K562 (cell line): ENCODE measurements at regions not wholly inside any gene's neighbourhood (a gene's known extent, or its start where the extent isn't known, plus 50 kb on each side); places are given as distances from the start of the nearest gene placed in this dataset.

ENCODE experiments used
- ATAC-seq: fragments of 200-7000 bp; cut with Tn5 transposase; 3 replicates; pipeline ENCODE4 v1.9.1; 2020; ENCODE audit warnings: moderate library complexity
- BruUV-seq: library from RNA; stranded (reverse); fragments of 400-500 nt; replicated peaks from 2 replicates; lab custom pipeline; 2021; lab: Mats Ljungman, UMichigan
- CTCF ChIA-PET: fragments of 300-600 bp; formaldehyde crosslinking; extraction: SDS; loops from one replicate; lab custom pipeline; 2021; ENCODE audit warnings: low intra/inter-chr PET ratio; lab: Yijun Ruan, JAX
- POLR2A ChIA-PET: fragments of 300-600, 350-650 bp; sonication (Branson Sonifier 250); formaldehyde crosslinking; extraction: SDS; loops from one replicate; lab custom pipeline; 2021; ENCODE audit warnings: antibody characterized with exemption, inconsistent platforms; lab: Yijun Ruan, JAX
- DNase-seq, 4 experiments: peaks; one replicate each; pipeline versions ENCODE4 v3.0.0 to v3.0.0-alpha.2; 2011 to 2018; ENCODE audit warnings: low spot score in 3 of 4, mixed read lengths in 3 of 4; ENCODE audit errors: extremely low read depth in 1 of 4
- FAIRE-seq: peaks from 2 replicates; lab custom pipeline; 2011; peaks lifted over from hg19 to GRCh38; lab: Jason Lieb, UNC
- H2AFZ ChIP-seq: 2 replicates; pipeline ENCODE4 v1.6.0; 2011; ENCODE audit warnings: low read depth, low read length, control low read depth, inconsistent platforms
- H3K27ac ChIP-seq: fragments of 200-600 bp; 3 replicates; pipeline ENCODE4 v1.8.0; 2011; ENCODE audit warnings: low read depth, mild to moderate bottlenecking, control low read depth, inconsistent platforms, low read length, moderate library complexity, mixed read lengths; ENCODE audit errors: extremely low read depth
- H3K27me3 ChIP-seq, 2 experiments: fragments of 300-600 bp in 1 of 2; 2 replicates in 1 of 2; 3 replicates in 1 of 2; pipeline versions ENCODE4 v1.6.0 to v1.8.0; 2011; ENCODE audit warnings: inconsistent platforms in 2 of 2, low read length in 2 of 2, mild to moderate bottlenecking in 1 of 2, mixed read lengths in 1 of 2, moderate library complexity in 1 of 2; ENCODE audit not compliant: control insufficient read depth in 2 of 2, insufficient read depth in 2 of 2
- H3K36me3 ChIP-seq: fragments of 300-600 bp; 3 replicates; pipeline ENCODE4 v1.8.0; 2011; ENCODE audit warnings: mild to moderate bottlenecking, low read length, inconsistent platforms; ENCODE audit not compliant: control insufficient read depth, insufficient read depth
- H3K4me1 ChIP-seq, 2 experiments: fragments of 200-600 bp in 1 of 2; replicated peaks in 1 of 2; 2 replicates in 1 of 2; 3 replicates in 1 of 2; pipeline versions ENCODE4 v1.5.1 to v1.8.0; 2011; ENCODE audit warnings: inconsistent platforms in 2 of 2, low read length in 2 of 2, mild to moderate bottlenecking in 1 of 2, mixed read lengths in 1 of 2, moderate library complexity in 1 of 2; ENCODE audit not compliant: control insufficient read depth in 2 of 2, insufficient read depth in 2 of 2
- H3K4me2 ChIP-seq: 2 replicates; pipeline ENCODE4 v1.6.1; 2011; ENCODE audit warnings: low read length, control low read depth, inconsistent platforms, mixed read lengths; ENCODE audit not compliant: insufficient read depth
- H3K4me3 ChIP-seq: fragments of 200-600 bp; sonication (generic), shearing (Covaris generic); 2 replicates; pipeline ENCODE4 v1.5.1; 2016; ENCODE audit warnings: control low read depth, inconsistent platforms
- H3K79me2 ChIP-seq: fragments of 200-600 bp; 3 replicates; pipeline ENCODE4 v1.8.0; 2011; ENCODE audit warnings: low read length, inconsistent platforms; ENCODE audit not compliant: control insufficient read depth, insufficient read depth
- H3K9ac ChIP-seq, 2 experiments: 2 replicates each; pipeline versions ENCODE4 v1.6.0 to v1.6.1; 2011; ENCODE audit warnings: low read depth in 2 of 2, low read length in 2 of 2, control low read depth in 1 of 2, inconsistent platforms in 1 of 2, mild to moderate bottlenecking in 1 of 2, mixed read lengths in 1 of 2; ENCODE audit not compliant: insufficient read depth in 1 of 2
- H3K9me1 ChIP-seq: one replicate; pipeline ENCODE4 v1.6.0; 2011; ENCODE audit warnings: inconsistent platforms, mild to moderate bottlenecking, low read length, moderate library complexity; ENCODE audit not compliant: control insufficient read depth, insufficient read depth
- H3K9me3 ChIP-seq: replicated peaks from 2 replicates; pipeline ENCODE4 v1.5.1; 2011; ENCODE audit warnings: low read depth, low read length, inconsistent platforms; ENCODE audit not compliant: control insufficient read depth, insufficient read depth
- H4K20me1 ChIP-seq: replicated peaks from 2 replicates; pipeline ENCODE4 v1.6.1; 2011; ENCODE audit warnings: low read length, inconsistent platforms, mixed read lengths; ENCODE audit not compliant: control insufficient read depth, insufficient read depth
- HOXB6 ChIP-seq: fragments of 250-450 bp; sonication (Bioruptor Pico); IDR thresholded peaks from 2 replicates; pipeline ENCODE4 v1.5.1; 2022; ENCODE audit warnings: mild to moderate bottlenecking, borderline replicate concordance
- IRF2 ChIP-seq: sonication (generic); formaldehyde crosslinking; IDR thresholded peaks from 2 replicates; pipeline ENCODE4 v1.8.1; 2022; ENCODE audit warnings: mild to moderate bottlenecking, missing genetic modification reagents
- LEF1 ChIP-seq: fragments of 450-650 bp; IDR thresholded peaks from 2 replicates; pipeline ENCODE4 v1.6.1; 2016; ENCODE audit warnings: mild to moderate bottlenecking
- MED1 ChIP-seq: sonication (generic); formaldehyde crosslinking; IDR thresholded peaks from 2 replicates; pipeline ENCODE4 v1.8.1; 2023; ENCODE audit warnings: missing genetic modification reagents, borderline replicate concordance
- TEAD1 ChIP-seq, 2 experiments: fragments of 450-650 bp in 1 of 2; sonication (generic) in 1 of 2; formaldehyde crosslinking; IDR thresholded peaks; 2 replicates each; pipeline versions ENCODE4 v1.4.0 to v1.8.0; 2020 to 2022; ENCODE audit warnings: mild to moderate bottlenecking in 2 of 2, missing genetic modification reagents in 1 of 2
- TOE1 ChIP-seq, 2 experiments: fragments of 450-650 bp in 1 of 2; sonication (generic) in 1 of 2; formaldehyde crosslinking in 1 of 2; IDR thresholded peaks; 2 replicates each; pipeline versions ENCODE4 v1.7.1 to v1.8.0; 2016 to 2022; ENCODE audit warnings: borderline replicate concordance in 2 of 2, mild to moderate bottlenecking in 2 of 2, antibody characterized with exemption in 1 of 2, inconsistent platforms in 1 of 2, low read depth in 1 of 2, missing genetic modification reagents in 1 of 2, moderate library complexity in 1 of 2
- WGBS: fragments of 100-300 bp; shearing (Covaris generic); methylation state at CpG from one replicate; pipeline ENCODE4 v1.1.6; 2016; ENCODE audit warnings: low coverage, mixed read lengths; ENCODE audit not compliant: insufficient coverage; ENCODE audit errors: missing lambda C conversion rate; 5-methylcytosine and 5-hydroxymethylcytosine counted together
- in situ Hi-C: fragments of 300-500 bp; cut with MboI; formaldehyde crosslinking; loops from 4 replicates; pipeline ENCODE4 v1.15.0; 2018; ENCODE audit warnings: inconsistent platforms, mixed read lengths
- intact Hi-C: fragments of 100-400 bp; cut with micrococcal nuclease; formaldehyde crosslinking; loops from 2 replicates; pipeline ENCODE4 v1.14.2; 2022
- TF ChIP-seq, protein P1 (sequence below): sonication (generic); formaldehyde crosslinking; IDR thresholded peaks from 2 replicates; pipeline ENCODE4 v1.8.0; 2023; ENCODE audit warnings: mild to moderate bottlenecking, missing genetic modification reagents
- TF ChIP-seq, protein P2 (sequence below), 2 experiments: IDR thresholded peaks; 2 replicates each; pipeline ENCODE4 v1.6.1; 2012; ENCODE audit warnings: improper control_type of control experiment in 2 of 2, low read depth in 2 of 2, low read length in 2 of 2, borderline replicate concordance in 1 of 2

GRCh38 chr2:217671075-217671474, 331.7 kb downstream of the TNS1 start:
- no peak overlapping the region for H2AFZ ChIP-seq
- in situ Hi-C loops = no loop called here
- no peaks in the 10 kb centered on the region for H3K79me2 ChIP-seq
- intact Hi-C loops = no loop called here
- H3K9ac ChIP-seq = no peak overlapping the region
- no peaks in the 10 kb centered on the region for H3K9me3 ChIP-seq
- ChIA-PET CTCF (no interaction called here), POLR2A (interaction anchor here (1.0 kb wide), 1 partner anchor 23 kb away, joined by 4 read pairs; no protein-coding TSS in a partner anchor)
- BruUV-seq = no TSS peak
- DNase-seq = no peak
- no peaks in the 10 kb centered on the region for H3K36me3 ChIP-seq
- no peaks in the 10 kb centered on the region for H3K27me3 ChIP-seq
- no peaks in the 10 kb centered on the region for H3K4me1 ChIP-seq
- no peaks in the 10 kb centered on the region for H4K20me1 ChIP-seq
- 0% methylated on average over 1 of the region's 1 CpG for WGBS
- no peaks in the 10 kb centered on the region for H3K9me1 ChIP-seq
- H3K4me3 ChIP-seq = no peak overlapping the region
- TF ChIP-seq LEF1 (no peak), IRF2 (CRISPR knock-in tag) (no peak), TEAD1 (CRISPR knock-in tag; IDR thresholded peaks at IDR 0.05) (no peak), HOXB6 (CRISPR knock-in tag) (no peak), MED1 (no peak), TOE1 (IDR thresholded peaks at IDR 0.05; ENCODE audit: borderline replicate concordance) (no peak), TOE1 (CRISPR knock-in tag; IDR thresholded peaks at IDR 0.05; ENCODE audit: borderline replicate concordance, low read depth) (no peak)
- TF ChIP-seq, protein P1, sequence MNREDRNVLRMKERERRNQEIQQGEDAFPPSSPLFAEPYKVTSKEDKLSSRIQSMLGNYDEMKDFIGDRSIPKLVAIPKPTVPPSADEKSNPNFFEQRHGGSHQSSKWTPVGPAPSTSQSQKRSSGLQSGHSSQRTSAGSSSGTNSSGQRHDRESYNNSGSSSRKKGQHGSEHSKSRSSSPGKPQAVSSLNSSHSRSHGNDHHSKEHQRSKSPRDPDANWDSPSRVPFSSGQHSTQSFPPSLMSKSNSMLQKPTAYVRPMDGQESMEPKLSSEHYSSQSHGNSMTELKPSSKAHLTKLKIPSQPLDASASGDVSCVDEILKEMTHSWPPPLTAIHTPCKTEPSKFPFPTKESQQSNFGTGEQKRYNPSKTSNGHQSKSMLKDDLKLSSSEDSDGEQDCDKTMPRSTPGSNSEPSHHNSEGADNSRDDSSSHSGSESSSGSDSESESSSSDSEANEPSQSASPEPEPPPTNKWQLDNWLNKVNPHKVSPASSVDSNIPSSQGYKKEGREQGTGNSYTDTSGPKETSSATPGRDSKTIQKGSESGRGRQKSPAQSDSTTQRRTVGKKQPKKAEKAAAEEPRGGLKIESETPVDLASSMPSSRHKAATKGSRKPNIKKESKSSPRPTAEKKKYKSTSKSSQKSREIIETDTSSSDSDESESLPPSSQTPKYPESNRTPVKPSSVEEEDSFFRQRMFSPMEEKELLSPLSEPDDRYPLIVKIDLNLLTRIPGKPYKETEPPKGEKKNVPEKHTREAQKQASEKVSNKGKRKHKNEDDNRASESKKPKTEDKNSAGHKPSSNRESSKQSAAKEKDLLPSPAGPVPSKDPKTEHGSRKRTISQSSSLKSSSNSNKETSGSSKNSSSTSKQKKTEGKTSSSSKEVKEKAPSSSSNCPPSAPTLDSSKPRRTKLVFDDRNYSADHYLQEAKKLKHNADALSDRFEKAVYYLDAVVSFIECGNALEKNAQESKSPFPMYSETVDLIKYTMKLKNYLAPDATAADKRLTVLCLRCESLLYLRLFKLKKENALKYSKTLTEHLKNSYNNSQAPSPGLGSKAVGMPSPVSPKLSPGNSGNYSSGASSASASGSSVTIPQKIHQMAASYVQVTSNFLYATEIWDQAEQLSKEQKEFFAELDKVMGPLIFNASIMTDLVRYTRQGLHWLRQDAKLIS (CRISPR knock-in tag) = no peak
- TF ChIP-seq, protein P2, sequence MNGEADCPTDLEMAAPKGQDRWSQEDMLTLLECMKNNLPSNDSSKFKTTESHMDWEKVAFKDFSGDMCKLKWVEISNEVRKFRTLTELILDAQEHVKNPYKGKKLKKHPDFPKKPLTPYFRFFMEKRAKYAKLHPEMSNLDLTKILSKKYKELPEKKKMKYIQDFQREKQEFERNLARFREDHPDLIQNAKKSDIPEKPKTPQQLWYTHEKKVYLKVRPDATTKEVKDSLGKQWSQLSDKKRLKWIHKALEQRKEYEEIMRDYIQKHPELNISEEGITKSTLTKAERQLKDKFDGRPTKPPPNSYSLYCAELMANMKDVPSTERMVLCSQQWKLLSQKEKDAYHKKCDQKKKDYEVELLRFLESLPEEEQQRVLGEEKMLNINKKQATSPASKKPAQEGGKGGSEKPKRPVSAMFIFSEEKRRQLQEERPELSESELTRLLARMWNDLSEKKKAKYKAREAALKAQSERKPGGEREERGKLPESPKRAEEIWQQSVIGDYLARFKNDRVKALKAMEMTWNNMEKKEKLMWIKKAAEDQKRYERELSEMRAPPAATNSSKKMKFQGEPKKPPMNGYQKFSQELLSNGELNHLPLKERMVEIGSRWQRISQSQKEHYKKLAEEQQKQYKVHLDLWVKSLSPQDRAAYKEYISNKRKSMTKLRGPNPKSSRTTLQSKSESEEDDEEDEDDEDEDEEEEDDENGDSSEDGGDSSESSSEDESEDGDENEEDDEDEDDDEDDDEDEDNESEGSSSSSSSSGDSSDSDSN (IDR thresholded peaks at IDR 0.05; ENCODE audit: borderline replicate concordance in 1 of 2, low read depth in 2 of 2, low read length in 2 of 2) = no peak
- no peak for FAIRE-seq
- no peak overlapping the region for H3K4me2 ChIP-seq
- no peak for ATAC-seq
- no peak overlapping the region for H3K27ac ChIP-seq
